Suprapubic skin (tissue), 3 donors: ENCODE measurements at regions not wholly inside any gene's neighbourhood (a gene's known extent, or its start where the extent isn't known, plus 50 kb on each side); places are given as distances from the start of the nearest gene placed in this dataset.

ENCODE experiments used
- CTCF ChIP-seq, 2 donors: fragments of 200-600 bp in 1 of 2; fragments of 450-650 bp in 1 of 2; sonication (generic) in 1 of 2; IDR thresholded peaks; one replicate each; pipeline ENCODE4 v1.5.1; 2016 to 2019; ENCODE audit warnings: antibody characterized with exemption in 2 of 2, mild to moderate bottlenecking in 1 of 2, moderate library complexity in 1 of 2
- POLR2A ChIP-seq, 2 donors: fragments of 450-650 bp; IDR thresholded peaks; one replicate each; pipeline ENCODE4 v1.6.1; 2017; ENCODE audit warnings: antibody characterized with exemption in 2 of 2, mild to moderate bottlenecking in 2 of 2, moderate library complexity in 2 of 2

- TF ChIP-seq CTCF (IDR thresholded peaks at IDR 0.05) (no peak), POLR2A (IDR thresholded peaks at IDR 0.05) (no peak)
These were observed 389.6 kb upstream of the JAG1 start for GRCh38 chr20:11063444-11063843.
